B cell (primary cell): ENCODE measurements at regions not wholly inside any gene's neighbourhood (a gene's known extent, or its start where the extent isn't known, plus 50 kb on each side); places are given as distances from the start of the nearest gene placed in this dataset.

Experiments
- ATAC-seq: fragments of 200-7000 bp; cut with Tn5 transposase; one replicate; pipeline ENCODE4 v1.10.0; 2021; ENCODE audit warnings: low read depth, mild to moderate bottlenecking, moderate number of reproducible peaks, moderate library complexity
- CTCF ChIA-PET: fragments of 350-600 bp; sonication (Branson Sonifier 250); formaldehyde crosslinking; loops from one replicate; lab custom pipeline; 2021; ENCODE audit warnings: antibody characterized with exemption, inconsistent platforms; lab: Charles Lee
- POLR2A ChIA-PET: fragments of 350-600 bp; sonication (Branson Sonifier 250); formaldehyde crosslinking; loops from one replicate; lab custom pipeline; 2021; ENCODE audit warnings: antibody characterized with exemption; lab: Charles Lee
- DNase-seq: peaks from one replicate; pipeline ENCODE4 v3.0.0; 2013
- H2AFZ ChIP-seq: 2 replicates; pipeline ENCODE4 v1.6.1; 2012; ENCODE audit warnings: mild to moderate bottlenecking, low read depth, low read length; ENCODE audit not compliant: insufficient read depth, poor library complexity, severe bottlenecking
- H3K27ac ChIP-seq, 2 donors: 1 replicate in 1 of 2; 2 replicates in 1 of 2; pipeline ENCODE4 v1.5.1; 2012 to 2013; ENCODE audit warnings: low read length in 2 of 2, mild to moderate bottlenecking in 2 of 2, moderate library complexity in 1 of 2
- H3K27me3 ChIP-seq, 4 experiments: fragments of 200-600 bp in 1 of 4; sonication (generic) in 1 of 4; replicated peaks in 1 of 4; 1 replicate in 2 of 4; 2 replicates in 2 of 4; pipeline versions ENCODE4 v1.6.1 to v1.7.0; 2013 to 2016; ENCODE audit warnings: low read length in 3 of 4, mild to moderate bottlenecking in 2 of 4, mixed read lengths in 1 of 4, moderate library complexity in 1 of 4; ENCODE audit not compliant: insufficient read depth in 4 of 4, control insufficient read depth in 3 of 4; ENCODE audit errors: control extremely low read depth in 1 of 4
- H3K36me3 ChIP-seq, 2 experiments: replicated peaks in 1 of 2; 1 replicate in 1 of 2; 2 replicates in 1 of 2; pipeline versions ENCODE4 v1.6.1 to v1.7.1; 2013; ENCODE audit warnings: low read length in 1 of 2; ENCODE audit not compliant: insufficient read depth in 2 of 2, control insufficient read depth in 1 of 2; ENCODE audit errors: control extremely low read depth in 1 of 2, extremely low read depth in 1 of 2
- H3K4me1 ChIP-seq, 2 donors: fragments of 200-600 bp in 1 of 2; sonication (generic) in 1 of 2; 1 replicate in 1 of 2; 2 replicates in 1 of 2; pipeline versions ENCODE4 v1.5.1 to v1.6.1; 2013 to 2017; ENCODE audit warnings: low read length in 2 of 2; ENCODE audit not compliant: control insufficient read depth in 2 of 2, insufficient read depth in 2 of 2
- H3K4me2 ChIP-seq: replicated peaks from 2 replicates; pipeline ENCODE3; 2012; ENCODE audit warnings: mild to moderate bottlenecking, low read depth, low read length; ENCODE audit not compliant: poor library complexity, severe bottlenecking
- H3K4me3 ChIP-seq, 5 experiments: fragments of 200-600 bp in 1 of 5; sonication (generic) in 1 of 5; 1 replicate in 3 of 5; 2 replicates in 2 of 5; pipeline versions ENCODE4 v1.5.1 to v1.7.0; 2011 to 2016; ENCODE audit warnings: low read length in 4 of 5, mild to moderate bottlenecking in 4 of 5, low read depth in 2 of 5, control low read depth in 1 of 5, moderate library complexity in 1 of 5; ENCODE audit not compliant: insufficient read depth in 1 of 5; ENCODE audit errors: control extremely low read depth in 1 of 5, extremely low read depth in 1 of 5
- H3K79me2 ChIP-seq: fragments of 200-600 bp; sonication (generic); one replicate; pipeline ENCODE4 v1.6.0; 2016; ENCODE audit warnings: low read length; ENCODE audit not compliant: control insufficient read depth, insufficient read depth
- H3K9ac ChIP-seq: fragments of 200-600 bp; sonication (generic); 2 replicates; pipeline ENCODE4 v1.6.1; 2017; ENCODE audit warnings: mild to moderate bottlenecking, low read length, moderate library complexity
- H3K9me3 ChIP-seq, 3 donors: one replicate each; pipeline versions ENCODE4 v1.6.1 to v1.7.1; 2013; ENCODE audit warnings: low read length in 2 of 3; ENCODE audit not compliant: control insufficient read depth in 2 of 3, insufficient read depth in 1 of 3; ENCODE audit errors: control extremely low read depth in 1 of 3
- H4K20me1 ChIP-seq: 2 replicates; pipeline ENCODE4 v1.6.0; 2012; ENCODE audit warnings: mild to moderate bottlenecking, low read length; ENCODE audit not compliant: insufficient read depth, control insufficient read depth, poor library complexity, severe bottlenecking
- H3K27ac Mint-ChIP-seq: one replicate; pipeline ENCODE4 v1.8.0; 2021; ENCODE audit warnings: mixed read lengths
- H3K27me3 Mint-ChIP-seq: one replicate; pipeline ENCODE4 v1.8.0; 2021; ENCODE audit warnings: mixed read lengths
- H3K4me1 Mint-ChIP-seq: one replicate; pipeline ENCODE4 v1.8.0; 2021; ENCODE audit warnings: mixed read lengths
- H3K4me3 Mint-ChIP-seq: one replicate; pipeline ENCODE4 v1.8.0; 2021; ENCODE audit warnings: mixed read lengths
- H3K9me3 Mint-ChIP-seq: one replicate; pipeline ENCODE4 v1.8.0; 2022; ENCODE audit warnings: mixed read lengths; ENCODE audit not compliant: insufficient read depth
- CTCF ChIP-seq: fragments of 200-600 bp; IDR thresholded peaks from one replicate; pipeline ENCODE4 v1.8.0; 2022; ENCODE audit warnings: antibody characterized with exemption, mild to moderate bottlenecking
- EZH2 ChIP-seq: IDR thresholded peaks from 2 replicates; pipeline ENCODE4 v1.6.1; 2012; ENCODE audit warnings: borderline replicate concordance, low read depth, mild to moderate bottlenecking, moderate library complexity, low read length; ENCODE audit not compliant: insufficient read depth, poor library complexity, severe bottlenecking
- WGBS: methylation state at CpG from one replicate; pipeline ENCODE4 v1.1.5; 2013; ENCODE audit warnings: missing lambda C conversion rate; ENCODE audit not compliant: insufficient coverage; 5-methylcytosine and 5-hydroxymethylcytosine counted together
- intact Hi-C: fragments of 100-400 bp; cut with micrococcal nuclease; formaldehyde crosslinking; loops from one replicate; pipeline ENCODE4 v1.10.0; 2022

GRCh38 chr21:18801468-18801867 is 397.9 kb upstream of the TMPRSS15 start:
- DNase-seq: no peak
- Mint-ChIP-seq H3K27ac (no peak overlapping the region), H3K9me3 (peaks cover 5% of the 10 kb centered on the region), H3K27me3 (no peaks in the 10 kb centered on the region), H3K4me1 (no peaks in the 10 kb centered on the region), H3K4me3 (no peak overlapping the region)
- H3K4me1 ChIP-seq: no peaks in the 10 kb centered on the region
- H3K4me3 ChIP-seq: no peak overlapping the region
- no peaks in the 10 kb centered on the region for H4K20me1 ChIP-seq
- H3K4me2 ChIP-seq: no peak overlapping the region
- H3K9me3 ChIP-seq: peaks cover 0 to 5% (median 1%) of the 10 kb centered on the region in 3 donors
- WGBS: no CpG with 5 or more reads among the region's 1 CpG
- no peak overlapping the region for H3K9ac ChIP-seq
- H2AFZ ChIP-seq: no peak overlapping the region
- no peak overlapping the region for H3K27ac ChIP-seq
- CTCF ChIA-PET: no interaction called here
- no peaks in the 10 kb centered on the region for H3K79me2 ChIP-seq
- no peak for ATAC-seq
- no peak for TF ChIP-seq EZH2
- TF ChIP-seq CTCF: no peak
- no peaks in the 10 kb centered on the region for H3K36me3 ChIP-seq
- no peaks in the 10 kb centered on the region for H3K27me3 ChIP-seq
- intact Hi-C loops: no loop called here
- POLR2A ChIA-PET: no interaction called here

DNA sequence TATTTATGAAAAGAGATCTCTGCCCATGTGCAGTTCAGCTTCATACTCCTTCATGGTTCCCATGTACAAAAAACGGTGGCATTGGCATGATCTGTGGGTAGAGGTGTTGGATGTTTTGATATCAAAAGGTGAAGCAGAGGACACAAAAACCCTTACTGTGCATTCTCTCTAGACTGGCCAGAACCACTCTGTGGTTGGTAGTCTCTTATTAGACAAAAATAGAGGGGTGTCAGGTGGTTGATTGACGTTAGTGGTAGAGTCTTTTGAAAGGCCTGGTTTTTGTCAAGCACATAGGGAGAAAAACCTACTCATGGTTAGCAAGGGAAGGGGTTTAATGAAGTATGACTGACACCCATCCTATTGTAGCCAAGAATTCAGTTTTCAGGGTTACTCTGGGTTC is 400.0 kb upstream of the TMPRSS15 start:
- no peak for DNase-seq
- Histone ChIP-seq H3K4me3 (no peak overlapping the region), H3K27me3 (no peaks in the 10 kb centered on the region), H3K4me2 (no peak overlapping the region), H3K36me3 (no peaks in the 10 kb centered on the region), H3K9me3 (peaks cover 0 to 1% (median under 1%) of the 10 kb centered on the region in 3 donors), H3K9ac (no peak overlapping the region), H2AFZ (no peak overlapping the region), H3K27ac (no peak overlapping the region), H3K4me1 (no peaks in the 10 kb centered on the region), H4K20me1 (no peaks in the 10 kb centered on the region), H3K79me2 (no peaks in the 10 kb centered on the region)
- no peaks in the 10 kb centered on the region for H3K4me1 Mint-ChIP-seq
- WGBS: no CpG with 5 or more reads among the region's 2 CpGs
- no peak for ATAC-seq
- ChIA-PET POLR2A (no interaction called here), CTCF (no interaction called here)
- H3K9me3 Mint-ChIP-seq: peaks cover 5% of the 10 kb centered on the region
- H3K4me3 Mint-ChIP-seq: no peak overlapping the region
- TF ChIP-seq EZH2 (no peak), CTCF (no peak)
- no peaks in the 10 kb centered on the region for H3K27me3 Mint-ChIP-seq
- no peak overlapping the region for H3K27ac Mint-ChIP-seq
- intact Hi-C loops: no loop called here
